Superior temporal gyrus (tissue), 1 donor: ENCODE measurements at regions not wholly inside any gene's neighbourhood (a gene's known extent, or its start where the extent isn't known, plus 50 kb on each side); places are given as distances from the start of the nearest gene placed in this dataset.
"Not testable (repeated sequence)": the region's sequence is repeated elsewhere in the genome, so short reads cannot be mapped to it uniquely, and the experiment has no call there.

Experiments used
- DNase-seq: peaks from one replicate; pipeline ENCODE4 v3.0.0-alpha.2; 2016; ENCODE audit errors: extremely low spot score

- no peak for DNase-seq
Observed at GRCh38 chr11:43124272-43124935, 187.4 kb upstream of the API5 start.

- DNase-seq: no peak
Observed at GRCh38 chr11:43129329-43129728, 182.5 kb upstream of the API5 start.

- peak; percentile 65 for DNase-seq
Observed at GRCh38 chr11:43130616-43131015, 181.2 kb upstream of the API5 start.

- no peak for DNase-seq
Observed at GRCh38 chr11:43135966-43136534, 175.7 kb upstream of the API5 start.

- DNase-seq: no peak
Observed at GRCh38 chr11:43138621-43139140, 173.1 kb upstream of the API5 start.

GRCh38 chr11:43145653-43146052 is 166.1 kb upstream of the API5 start:
- DNase-seq: no peak

- no peak for DNase-seq
Observed at GRCh38 chr11:43150697-43151096, 161.1 kb upstream of the API5 start.

GRCh38 chr11:43164831-43165230 is 147.0 kb upstream of the API5 start:
- DNase-seq: no peak

- DNase-seq: not testable (repeated sequence)
Observed at GRCh38 chr11:43165393-43165792, 146.4 kb upstream of the API5 start.

GRCh38 chr11:43168241-43168640 is 143.6 kb upstream of the API5 start:
- DNase-seq: not testable (repeated sequence)

- no peak for DNase-seq
Observed at GRCh38 chr11:43172477-43172876, 139.3 kb upstream of the API5 start.

- DNase-seq: no peak
Observed at GRCh38 chr11:43177975-43178374, 133.8 kb upstream of the API5 start.

- DNase-seq: not testable (repeated sequence)
Observed at GRCh38 chr11:43194459-43194858, 117.3 kb upstream of the API5 start.

GRCh38 chr11:43197379-43197778 is 114.4 kb upstream of the API5 start:
- no peak for DNase-seq

GRCh38 chr11:43200031-43200430 is 111.8 kb upstream of the API5 start:
- DNase-seq: no peak

GRCh38 chr11:43212279-43212678 is 99.5 kb upstream of the API5 start:
- no peak for DNase-seq

GRCh38 chr11:43214471-43214870 is 97.3 kb upstream of the API5 start:
- DNase-seq: no peak

GRCh38 chr11:43217849-43218248 is 93.9 kb upstream of the API5 start:
- DNase-seq: no peak

- no peak for DNase-seq
Observed at GRCh38 chr11:43222215-43222614, 89.6 kb upstream of the API5 start.

GRCh38 chr11:43223026-43223425 is 88.8 kb upstream of the API5 start:
- DNase-seq: no peak

GRCh38 chr11:43234881-43235280 is 76.9 kb upstream of the API5 start:
- no peak for DNase-seq

GRCh38 chr11:43238341-43238740 is 73.5 kb upstream of the API5 start:
- DNase-seq: no peak

GRCh38 chr11:43239791-43240190 is 72.0 kb upstream of the API5 start:
- DNase-seq: no peak

- DNase-seq: no peak
Observed at GRCh38 chr11:43242401-43242800, 69.4 kb upstream of the API5 start.
